Peyer's patch (tissue), 4 donors: ENCODE measurements at regions not wholly inside any gene's neighbourhood (a gene's known extent, or its start where the extent isn't known, plus 50 kb on each side); places are given as distances from the start of the nearest gene placed in this dataset.

ENCODE experiments used
- DNase-seq, 3 donors: peaks; one replicate each; pipeline ENCODE4 v3.0.0-alpha.2; 2017 to 2019
- H3K27ac ChIP-seq, 4 donors: fragments of 200-600 bp; sonication (generic); one replicate each; pipeline ENCODE4 v1.5.1; 2016 to 2019
- H3K27me3 ChIP-seq, 2 donors: fragments of 200-600 bp; sonication (generic); one replicate each; pipeline ENCODE4 v1.5.1; 2019
- H3K36me3 ChIP-seq, 3 donors: fragments of 200-600 bp; sonication (generic); one replicate each; pipeline ENCODE4 v1.5.1; 2016 to 2019
- H3K4me1 ChIP-seq, 4 donors: fragments of 200-600 bp; sonication (generic); one replicate each; pipeline ENCODE4 v1.5.1; 2016 to 2019
- H3K4me3 ChIP-seq, 4 donors: fragments of 200-600 bp; sonication (generic); 1 replicate in 3 of 4; 2 replicates in 1 of 4; pipeline ENCODE4 v1.5.1; 2016 to 2019; ENCODE audit warnings: mild to moderate bottlenecking in 1 of 4
- H3K9me3 ChIP-seq, 4 donors: fragments of 200-600 bp; sonication (generic); one replicate each; pipeline ENCODE4 v1.5.1; 2016 to 2019; ENCODE audit warnings: mild to moderate bottlenecking in 1 of 4
- POLR2A ChIP-seq, 2 donors: fragments of 450-650 bp; IDR thresholded peaks; one replicate each; pipeline ENCODE4 v1.5.1; 2017; ENCODE audit warnings: antibody characterized with exemption in 2 of 2, mild to moderate bottlenecking in 2 of 2, moderate library complexity in 2 of 2
- TF ChIP-seq, protein P1 (sequence below), 6 experiments: fragments of 450-650 bp in 4 of 6; fragments of 200-600 bp in 2 of 6; sonication (generic) in 1 of 6; IDR thresholded peaks; one replicate each; pipeline ENCODE4 v1.5.1; 2017 to 2019; ENCODE audit warnings: antibody characterized with exemption in 6 of 6, mild to moderate bottlenecking in 3 of 6, moderate library complexity in 1 of 6

DNA sequence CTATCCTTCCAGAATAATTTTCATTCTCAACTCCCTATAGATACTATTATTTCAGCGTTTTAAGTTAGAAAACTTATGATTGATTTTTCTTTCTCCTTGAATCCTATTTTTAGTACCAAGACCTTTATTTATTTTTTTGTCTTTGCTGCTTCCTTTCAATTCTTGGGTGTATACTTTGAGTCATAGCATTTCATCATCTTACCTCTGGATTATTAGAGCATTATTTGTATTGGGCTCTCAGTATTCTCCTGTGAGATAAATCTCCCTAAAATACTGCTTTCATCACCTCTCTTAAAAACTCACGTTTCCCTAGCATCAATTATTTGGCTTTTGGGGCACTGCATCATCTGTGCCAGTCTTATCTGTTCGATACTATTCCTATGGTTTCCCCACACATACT lies 222.8 kb downstream of the POSTN start:
- no peak overlapping the region for H3K4me3 ChIP-seq
- H3K27me3 ChIP-seq, result no peaks in the 10 kb centered on the region
- no peak overlapping the region for H3K27ac ChIP-seq
- H3K4me1 ChIP-seq, result no peaks in the 10 kb centered on the region
- no peak for DNase-seq
- no peak for TF ChIP-seq POLR2A (IDR thresholded peaks at IDR 0.05)
- TF ChIP-seq, protein P1, sequence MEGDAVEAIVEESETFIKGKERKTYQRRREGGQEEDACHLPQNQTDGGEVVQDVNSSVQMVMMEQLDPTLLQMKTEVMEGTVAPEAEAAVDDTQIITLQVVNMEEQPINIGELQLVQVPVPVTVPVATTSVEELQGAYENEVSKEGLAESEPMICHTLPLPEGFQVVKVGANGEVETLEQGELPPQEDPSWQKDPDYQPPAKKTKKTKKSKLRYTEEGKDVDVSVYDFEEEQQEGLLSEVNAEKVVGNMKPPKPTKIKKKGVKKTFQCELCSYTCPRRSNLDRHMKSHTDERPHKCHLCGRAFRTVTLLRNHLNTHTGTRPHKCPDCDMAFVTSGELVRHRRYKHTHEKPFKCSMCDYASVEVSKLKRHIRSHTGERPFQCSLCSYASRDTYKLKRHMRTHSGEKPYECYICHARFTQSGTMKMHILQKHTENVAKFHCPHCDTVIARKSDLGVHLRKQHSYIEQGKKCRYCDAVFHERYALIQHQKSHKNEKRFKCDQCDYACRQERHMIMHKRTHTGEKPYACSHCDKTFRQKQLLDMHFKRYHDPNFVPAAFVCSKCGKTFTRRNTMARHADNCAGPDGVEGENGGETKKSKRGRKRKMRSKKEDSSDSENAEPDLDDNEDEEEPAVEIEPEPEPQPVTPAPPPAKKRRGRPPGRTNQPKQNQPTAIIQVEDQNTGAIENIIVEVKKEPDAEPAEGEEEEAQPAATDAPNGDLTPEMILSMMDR (IDR thresholded peaks at IDR 0.05), result no peak
- no peaks in the 10 kb centered on the region for H3K9me3 ChIP-seq
- H3K36me3 ChIP-seq, result no peaks in the 10 kb centered on the region

DNA sequence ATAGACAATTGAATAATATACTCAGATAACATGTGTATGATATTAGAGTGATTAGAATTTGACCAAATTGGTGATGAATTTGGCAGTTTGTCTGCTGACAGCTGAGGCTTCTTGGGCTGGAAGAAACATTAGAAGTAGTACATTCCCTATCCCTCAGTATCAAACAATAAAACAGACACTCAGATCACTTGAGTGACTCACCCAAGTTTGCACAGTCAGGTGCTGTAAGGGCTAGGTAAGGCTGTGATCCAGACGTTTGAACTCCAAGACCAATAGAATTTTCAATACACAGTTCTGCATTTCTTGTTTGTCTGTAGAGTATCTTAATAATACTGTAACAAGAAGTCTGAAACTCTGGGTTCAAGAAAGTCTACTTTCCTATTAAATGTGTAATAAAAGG lies 223.5 kb downstream of the POSTN start:
- Histone ChIP-seq H3K4me3 (no peak overlapping the region), H3K27ac (no peak overlapping the region)
- TF ChIP-seq POLR2A (IDR thresholded peaks at IDR 0.05), result no peak
- TF ChIP-seq, protein P1 (IDR thresholded peaks at IDR 0.05), result no peak

DNA sequence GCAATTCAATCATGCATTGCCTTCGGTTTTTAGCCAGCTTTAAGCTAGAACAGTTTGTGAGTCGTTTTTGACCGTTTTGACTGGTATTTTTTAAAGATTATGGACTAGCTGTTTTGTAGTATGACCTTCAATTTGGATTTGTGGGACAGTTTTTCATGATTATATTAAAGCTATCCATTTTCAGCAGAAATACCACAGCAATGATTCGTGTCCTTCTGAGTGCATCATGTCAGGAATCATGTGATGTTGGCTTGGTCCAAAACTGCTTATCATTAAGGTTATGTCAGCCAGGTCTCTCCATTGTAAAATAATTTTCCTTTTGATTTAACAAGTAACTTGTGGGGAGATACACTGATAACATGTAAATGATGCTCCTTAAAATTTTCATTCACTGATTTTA lies 229.0 kb downstream of the POSTN start:
- Histone ChIP-seq H3K9me3 (no peaks in the 10 kb centered on the region), H3K36me3 (no peaks in the 10 kb centered on the region), H3K27me3 (no peaks in the 10 kb centered on the region), H3K4me3 (no peak overlapping the region), H3K4me1 (no peaks in the 10 kb centered on the region), H3K27ac (no peak overlapping the region)
- DNase-seq, result no peak
- no peak for TF ChIP-seq POLR2A (IDR thresholded peaks at IDR 0.05)
- TF ChIP-seq, protein P1 (IDR thresholded peaks at IDR 0.05), result no peak

More for the DNA sequence above, 223.5 kb downstream of the POSTN start:
- Histone ChIP-seq H3K9me3 (no peaks in the 10 kb centered on the region), H3K36me3 (no peaks in the 10 kb centered on the region), H3K4me1 (no peaks in the 10 kb centered on the region), H3K27me3 (no peaks in the 10 kb centered on the region)
- no peak for DNase-seq

DNA sequence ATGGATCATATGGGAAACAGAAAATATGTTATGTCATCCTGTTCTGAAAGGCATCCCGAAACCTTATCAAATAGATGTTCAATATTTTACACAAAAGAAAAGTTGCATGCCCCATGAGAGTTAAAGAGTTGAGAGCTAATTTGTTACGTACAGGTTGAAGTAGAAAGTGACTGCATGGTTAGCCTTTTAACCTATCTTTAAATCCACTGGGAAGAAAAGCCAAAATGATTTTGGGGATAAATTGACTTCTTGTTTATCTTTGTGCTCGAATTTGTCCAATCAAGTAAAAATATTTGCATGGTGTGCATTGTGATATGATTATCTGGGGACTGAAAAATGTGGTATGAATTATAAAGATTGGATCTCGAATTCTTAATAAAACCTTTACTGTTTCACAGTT lies 230.1 kb downstream of the POSTN start:
- TF ChIP-seq, protein P1 (IDR thresholded peaks at IDR 0.05), result no peak
- no peak for TF ChIP-seq POLR2A (IDR thresholded peaks at IDR 0.05)
- H3K4me3 ChIP-seq, result no peak overlapping the region
- no peaks in the 10 kb centered on the region for H3K9me3 ChIP-seq

DNA sequence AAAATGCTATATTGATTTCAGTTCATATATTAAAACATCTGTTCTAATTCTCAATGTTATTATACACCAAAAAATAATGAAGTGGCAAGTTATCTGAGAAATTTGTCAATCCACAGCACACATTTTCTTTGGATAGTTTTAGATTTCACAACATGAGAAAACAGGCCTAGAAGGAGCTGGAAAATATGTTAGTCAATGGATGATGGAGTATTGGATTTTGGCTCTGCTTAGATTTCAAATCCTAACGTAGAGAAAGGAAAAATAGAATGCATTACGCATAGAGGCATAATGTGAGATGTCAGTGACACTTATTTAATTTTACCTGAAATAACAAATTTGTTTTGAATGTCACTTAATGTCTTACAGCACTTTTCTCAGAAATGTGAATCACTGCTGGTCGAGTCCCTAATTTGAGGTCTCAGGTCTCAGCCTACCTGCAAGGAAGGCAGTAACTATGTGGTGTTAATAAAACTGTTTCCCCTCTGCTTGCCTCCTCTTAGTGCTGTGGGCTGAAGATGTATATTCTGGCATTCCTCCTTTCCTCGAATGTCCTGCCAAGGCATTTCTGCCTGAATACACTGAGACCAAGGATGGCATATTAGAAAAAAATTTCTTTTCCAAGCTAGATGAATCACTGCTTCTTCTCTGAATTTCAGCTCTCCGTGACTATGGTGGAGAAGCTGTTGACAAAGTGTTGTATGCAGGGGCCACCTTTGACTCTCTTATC lies 232.4 kb downstream of the POSTN start:
- H3K4me1 ChIP-seq, result no peaks in the 10 kb centered on the region
- H3K4me3 ChIP-seq, result no peak overlapping the region
- no peaks in the 10 kb centered on the region for H3K36me3 ChIP-seq
- TF ChIP-seq POLR2A (IDR thresholded peaks at IDR 0.05), result no peak
- TF ChIP-seq, protein P1 (IDR thresholded peaks at IDR 0.05), result no peak
- no peak overlapping the region for H3K27ac ChIP-seq
- no peaks in the 10 kb centered on the region for H3K27me3 ChIP-seq
- DNase-seq, result no peak
- no peaks in the 10 kb centered on the region for H3K9me3 ChIP-seq

More for the DNA sequence above, 230.1 kb downstream of the POSTN start:
- Histone ChIP-seq H3K27me3 (no peaks in the 10 kb centered on the region), H3K27ac (no peak overlapping the region), H3K4me1 (no peaks in the 10 kb centered on the region), H3K36me3 (no peaks in the 10 kb centered on the region)
- no peak for DNase-seq
